Naive B cell (primary cell): ENCODE measurements at regions not wholly inside any gene's neighbourhood (a gene's known extent, or its start where the extent isn't known, plus 50 kb on each side); places are given as distances from the start of the nearest gene placed in this dataset.
A peak's percentile ranks its signal among the peaks of the same experiment; 100 is the strongest.
"Not testable (repeated sequence)": the region's sequence is repeated elsewhere in the genome, so short reads cannot be mapped to it uniquely, and the experiment has no call there.

Experiments
- ATAC-seq, 2 donors: fragments of 150-1000 bp; cut with Tn5 transposase; 2 replicates each; pipeline ENCODE4 v1.10.0; 2021; ENCODE audit warnings: low read depth in 2 of 2, mild to moderate bottlenecking in 2 of 2, moderate library complexity in 2 of 2
- DNase-seq: peaks from one replicate; pipeline ENCODE4 v3.0.0; 2022
- H3K27ac Mint-ChIP-seq, 6 donors: one replicate each; pipeline ENCODE4 v1.8.0; 2020 to 2022; ENCODE audit warnings: mild to moderate bottlenecking in 6 of 6, mixed read lengths in 6 of 6, moderate library complexity in 5 of 6, inconsistent platforms in 2 of 6
- H3K27me3 Mint-ChIP-seq, 3 donors: one replicate each; pipeline ENCODE4 v1.8.0; 2021 to 2022; ENCODE audit warnings: mixed read lengths in 3 of 3, mild to moderate bottlenecking in 1 of 3
- H3K36me3 Mint-ChIP-seq, 2 donors: one replicate each; pipeline ENCODE4 v1.8.0; 2020 to 2022; ENCODE audit warnings: mixed read lengths in 2 of 2, inconsistent platforms in 1 of 2, mild to moderate bottlenecking in 1 of 2
- H3K4me1 Mint-ChIP-seq, 3 donors: one replicate each; pipeline ENCODE4 v1.8.0; 2020 to 2022; ENCODE audit warnings: mixed read lengths in 3 of 3, inconsistent platforms in 1 of 3, mild to moderate bottlenecking in 1 of 3, moderate library complexity in 1 of 3
- H3K4me3 Mint-ChIP-seq, 8 donors: one replicate each; pipeline ENCODE4 v1.8.0; 2020 to 2022; ENCODE audit warnings: mild to moderate bottlenecking in 8 of 8, mixed read lengths in 8 of 8, moderate library complexity in 8 of 8, inconsistent platforms in 2 of 8
- H3K9me3 Mint-ChIP-seq, 7 donors: one replicate each; pipeline ENCODE4 v1.8.0; 2020 to 2022; ENCODE audit warnings: mixed read lengths in 7 of 7, mild to moderate bottlenecking in 5 of 7, inconsistent platforms in 2 of 7, moderate library complexity in 1 of 7

GRCh38 chr13:89052699-89053098, 1381.5 kb downstream of the SLITRK5 start:
- no peak overlapping the region for H3K4me3 Mint-ChIP-seq
- H3K36me3 Mint-ChIP-seq = no peaks in the 10 kb centered on the region
- H3K9me3 Mint-ChIP-seq = peaks cover 0 to 3% (median 0%) of the 10 kb centered on the region in 7 donors
- no peaks in the 10 kb centered on the region for H3K4me1 Mint-ChIP-seq
- ATAC-seq (no peak), DNase-seq (no peak)
- no peak overlapping the region for H3K27ac Mint-ChIP-seq
- no peaks in the 10 kb centered on the region for H3K27me3 Mint-ChIP-seq

- DNase-seq (no peak), ATAC-seq (no peak)
- Mint-ChIP-seq H3K4me1 (no peaks in the 10 kb centered on the region), H3K27me3 (no peaks in the 10 kb centered on the region), H3K4me3 (no peak overlapping the region), H3K9me3 (peaks cover 0 to 3% (median 0%) of the 10 kb centered on the region in 7 donors), H3K36me3 (no peaks in the 10 kb centered on the region), H3K27ac (no peak overlapping the region)
Observed at GRCh38 chr13:89053418-89053817, 1382.2 kb downstream of the SLITRK5 start.

- no peak overlapping the region for H3K4me3 Mint-ChIP-seq
- ATAC-seq (no peak), DNase-seq (no peak)
- H3K36me3 Mint-ChIP-seq = no peaks in the 10 kb centered on the region
- peaks cover 0 to 3% (median 0%) of the 10 kb centered on the region in 7 donors for H3K9me3 Mint-ChIP-seq
- no peak overlapping the region for H3K27ac Mint-ChIP-seq
- no peaks in the 10 kb centered on the region for H3K27me3 Mint-ChIP-seq
- no peaks in the 10 kb centered on the region for H3K4me1 Mint-ChIP-seq
Observed at GRCh38 chr13:89057274-89057673, 1386.1 kb downstream of the SLITRK5 start.

- H3K27ac Mint-ChIP-seq = no peak overlapping the region
Observed at GRCh38 chr13:89057862-89058261, 1386.7 kb downstream of the SLITRK5 start.

GRCh38 chr13:89061821-89062220, 1390.7 kb downstream of the SLITRK5 start:
- H3K27me3 Mint-ChIP-seq = no peaks in the 10 kb centered on the region
- no peaks in the 10 kb centered on the region for H3K36me3 Mint-ChIP-seq
- H3K9me3 Mint-ChIP-seq = peaks cover 0 to 2% (median 0%) of the 10 kb centered on the region in 7 donors
- no peak for ATAC-seq
- DNase-seq = no peak
- no peak overlapping the region for H3K27ac Mint-ChIP-seq
- H3K4me3 Mint-ChIP-seq = no peak overlapping the region
- no peaks in the 10 kb centered on the region for H3K4me1 Mint-ChIP-seq

More at GRCh38 chr13:89057862-89058261, 1386.7 kb downstream of the SLITRK5 start:
- Mint-ChIP-seq H3K4me3 (no peak overlapping the region), H3K36me3 (no peaks in the 10 kb centered on the region), H3K4me1 (no peaks in the 10 kb centered on the region), H3K9me3 (peaks cover 0 to 3% (median 0%) of the 10 kb centered on the region in 7 donors), H3K27me3 (no peaks in the 10 kb centered on the region)
- DNase-seq (no peak), ATAC-seq (no peak)

GRCh38 chr13:89066868-89067466, 1395.8 kb downstream of the SLITRK5 start:
- DNase-seq (peak; percentile 28), ATAC-seq (peak; percentile 38 to 65)
- no peak overlapping the region for H3K4me3 Mint-ChIP-seq
- H3K27me3 Mint-ChIP-seq = no peaks in the 10 kb centered on the region
- no peaks in the 10 kb centered on the region for H3K36me3 Mint-ChIP-seq
- H3K4me1 Mint-ChIP-seq = no peaks in the 10 kb centered on the region
- no peaks in the 10 kb centered on the region for H3K9me3 Mint-ChIP-seq
- H3K27ac Mint-ChIP-seq = no peak overlapping the region

GRCh38 chr13:89072979-89073378, 1401.8 kb downstream of the SLITRK5 start:
- H3K4me3 Mint-ChIP-seq = no peak overlapping the region
- DNase-seq = no peak

GRCh38 chr13:89076622-89077021, 1405.5 kb downstream of the SLITRK5 start:
- no peaks in the 10 kb centered on the region for H3K4me1 Mint-ChIP-seq

More at GRCh38 chr13:89072979-89073378, 1401.8 kb downstream of the SLITRK5 start:
- peaks cover 0 to 2% (median 0%) of the 10 kb centered on the region in 7 donors for H3K9me3 Mint-ChIP-seq
- H3K27me3 Mint-ChIP-seq = no peaks in the 10 kb centered on the region
- H3K27ac Mint-ChIP-seq = no peak overlapping the region
- no peak for ATAC-seq
- no peaks in the 10 kb centered on the region for H3K4me1 Mint-ChIP-seq
- no peaks in the 10 kb centered on the region for H3K36me3 Mint-ChIP-seq

GRCh38 chr13:89082623-89083022, 1411.5 kb downstream of the SLITRK5 start:
- Mint-ChIP-seq H3K4me1 (no peaks in the 10 kb centered on the region), H3K36me3 (peaks cover 0 to 5% of the 10 kb centered on the region in 2 donors), H3K9me3 (peaks cover 0 to 4% (median 1%) of the 10 kb centered on the region in 7 donors), H3K27me3 (no peaks in the 10 kb centered on the region), H3K27ac (no peak overlapping the region), H3K4me3 (no peak overlapping the region)
- no peak for ATAC-seq
- no peak for DNase-seq

More at GRCh38 chr13:89076622-89077021, 1405.5 kb downstream of the SLITRK5 start:
- H3K27ac Mint-ChIP-seq = no peak overlapping the region
- peaks cover 0 to 2% (median 0%) of the 10 kb centered on the region in 7 donors for H3K9me3 Mint-ChIP-seq
- no peak overlapping the region for H3K4me3 Mint-ChIP-seq
- ATAC-seq (no peak), DNase-seq (no peak)
- no peaks in the 10 kb centered on the region for H3K27me3 Mint-ChIP-seq
- H3K36me3 Mint-ChIP-seq = no peaks in the 10 kb centered on the region

GRCh38 chr13:89088107-89088506, 1416.9 kb downstream of the SLITRK5 start:
- not testable (repeated sequence) for H3K27me3 Mint-ChIP-seq

GRCh38 chr13:89097994-89098393, 1426.8 kb downstream of the SLITRK5 start:
- Mint-ChIP-seq H3K27ac (peak overlapping the region in 1 of 6 donors; percentile 44), H3K27me3 (no peaks in the 10 kb centered on the region), H3K4me1 (peaks cover 0 to 6% (median 3%) of the 10 kb centered on the region in 3 donors), H3K36me3 (no peaks in the 10 kb centered on the region), H3K9me3 (peaks cover 0 to 3% (median 0%) of the 10 kb centered on the region in 7 donors), H3K4me3 (peak overlapping the region in 1 of 8 donors; percentile 75)
- DNase-seq (no peak), ATAC-seq (no peak)

More at GRCh38 chr13:89088107-89088506, 1416.9 kb downstream of the SLITRK5 start:
- not testable (repeated sequence) for DNase-seq, H3K4me3 Mint-ChIP-seq, H3K36me3 Mint-ChIP-seq, H3K9me3 Mint-ChIP-seq, H3K4me1 Mint-ChIP-seq, H3K27ac Mint-ChIP-seq, ATAC-seq

GRCh38 chr13:89113744-89114143, 1442.6 kb downstream of the SLITRK5 start:
- Mint-ChIP-seq H3K4me3 (no peak overlapping the region), H3K36me3 (no peaks in the 10 kb centered on the region), H3K27me3 (no peaks in the 10 kb centered on the region), H3K4me1 (no peaks in the 10 kb centered on the region), H3K27ac (no peak overlapping the region), H3K9me3 (peaks cover 0 to 3% (median 0%) of the 10 kb centered on the region in 7 donors)
- ATAC-seq = no peak
- DNase-seq = no peak

- no peaks in the 10 kb centered on the region for H3K27me3 Mint-ChIP-seq
- ATAC-seq = no peak
- H3K4me1 Mint-ChIP-seq = no peaks in the 10 kb centered on the region
- peaks cover 0 to 5% (median 2%) of the 10 kb centered on the region in 7 donors for H3K9me3 Mint-ChIP-seq
- H3K4me3 Mint-ChIP-seq = no peak overlapping the region
- DNase-seq = no peak
- no peak overlapping the region for H3K27ac Mint-ChIP-seq
- no peaks in the 10 kb centered on the region for H3K36me3 Mint-ChIP-seq
Observed at GRCh38 chr13:89115307-89115706, 1444.1 kb downstream of the SLITRK5 start.

- Mint-ChIP-seq H3K36me3 (no peaks in the 10 kb centered on the region), H3K4me3 (no peak overlapping the region), H3K9me3 (peaks cover 0 to 3% (median 0%) of the 10 kb centered on the region in 7 donors), H3K4me1 (no peaks in the 10 kb centered on the region), H3K27me3 (no peaks in the 10 kb centered on the region), H3K27ac (no peak overlapping the region)
- ATAC-seq (no peak), DNase-seq (no peak)
Observed at GRCh38 chr13:89136678-89137077, 1465.5 kb downstream of the SLITRK5 start.
